ENCODE measurements at regions not wholly inside any gene's neighbourhood (a gene's known extent, or its start where the extent isn't known, plus 50 kb on each side); places are given as distances from the start of the nearest gene placed in this dataset.

- no peak for TF ChIP-seq CEBPZ (IDR thresholded peaks at IDR 0.05; ENCODE audit: low read depth, low read length)
- TF ChIP-seq YY1 (IDR thresholded peaks at IDR 0.05; ENCODE audit: low read depth, low read length) = no peak
- no peak for TF ChIP-seq CREM (IDR thresholded peaks at IDR 0.05; ENCODE audit: low read depth)
- TF ChIP-seq NFXL1 (IDR thresholded peaks at IDR 0.05; ENCODE audit: borderline replicate concordance) = no peak
- no peak for TF ChIP-seq POLR2AphosphoS2 (IDR thresholded peaks at IDR 0.05; ENCODE audit: low read depth, low read length)
Measured at GRCh38 chr16:63323722-63324705, 1287.8 kb upstream of the CDH8 start (continued).

- intact Hi-C loops (cut with micrococcal nuclease; ENCODE audit: unreplicated experiment) (no loop called here), in situ Hi-C loops (cut with MboI) (no loop called here)
- DNase-seq (ENCODE audit: low read depth, low spot score) = no peak
- SMC1A ChIA-PET (ENCODE audit: uncharacterized antibody, unreplicated experiment) = interaction anchor here (1.0 kb wide), 1 partner anchor 10 kb away, joined by 4 read pairs; no protein-coding TSS in a partner anchor
- Histone ChIP-seq H3K4me1 (ENCODE audit: control insufficient read depth, insufficient read depth, low read length) (no peaks in the 10 kb centered on the region), H3K9ac (ENCODE audit: control insufficient read depth, insufficient read depth, low read length) (no peak overlapping the region), H4K20me1 (ENCODE audit: control insufficient read depth, insufficient read depth) (no peaks in the 10 kb centered on the region), H3K4me2 (ENCODE audit: control insufficient read depth, insufficient read depth) (no peak overlapping the region), H2AFZ (ENCODE audit: control insufficient read depth, low read depth, low read length) (no peak overlapping the region), H3K79me2 (ENCODE audit: control insufficient read depth, insufficient read depth, low read length) (no peaks in the 10 kb centered on the region), H3K27me3 (replicated peaks in 1 of 2; ENCODE audit: control insufficient read depth in 2 of 2, insufficient read depth in 2 of 2, low read length in 1 of 2) (no peaks in the 10 kb centered on the region), H3K27ac (ENCODE audit: control insufficient read depth, insufficient read depth) (no peak overlapping the region), H3K4me3 (no peak overlapping the region), H3K36me3 (ENCODE audit: control insufficient read depth in 2 of 2, insufficient read depth in 2 of 2, low read length in 1 of 2) (no peaks in the 10 kb centered on the region), H3K9me3 (replicated peaks; ENCODE audit: control insufficient read depth, insufficient read depth, low read length) (no peaks in the 10 kb centered on the region)
- no peak for TF ChIP-seq TCF12 (IDR thresholded peaks at IDR 0.05; ENCODE audit: low read depth, low read length)
- TF ChIP-seq MYC (IDR thresholded peaks at IDR 0.05; ENCODE audit: insufficient read depth, insufficient read length, insufficient replicate concordance, low read length, severe bottlenecking) = no peak
- no peak for TF ChIP-seq HCFC1 (IDR thresholded peaks at IDR 0.05; ENCODE audit: low read length)
- no peak for TF ChIP-seq STAT1 (conservative IDR thresholded peaks at IDR 0.05)
- no peak for TF ChIP-seq ZBED1 (IDR thresholded peaks at IDR 0.05; ENCODE audit: borderline replicate concordance)
- CTCF ChIA-PET = no interaction called here
- no peak for FAIRE-seq
- no peak for ATAC-seq
- RAD21 ChIA-PET (ENCODE audit: unreplicated experiment) = no interaction called here
- POLR2A ChIA-PET = no interaction called here
- WGBS (ENCODE audit: insufficient coverage, insufficient replicate concordance, low lambda C conversion rate, missing lambda C conversion rate) = 0% methylated on average over 1 of the region's 1 CpG
- no TSS peak for BruUV-seq (replicated peaks)
Measured at GRCh38 chr16:63323055-63323454, 1286.8 kb upstream of the CDH8 start.
